GM08714 (cell line): ENCODE measurements at regions not wholly inside any gene's neighbourhood (a gene's known extent, or its start where the extent isn't known, plus 50 kb on each side); places are given as distances from the start of the nearest gene placed in this dataset.

ENCODE experiments used
- H3K4me3 ChIP-seq: fragments of 200-500 bp; sonication (Bioruptor generic); 2 replicates; pipeline ENCODE4 v1.5.1; 2014; ENCODE audit warnings: mild to moderate bottlenecking, low read length, inconsistent platforms
- ZNF274 ChIP-seq: IDR thresholded peaks from 2 replicates; pipeline ENCODE4 v1.6.1; 2012; ENCODE audit warnings: mild to moderate bottlenecking, low read depth, low read length

DNA sequence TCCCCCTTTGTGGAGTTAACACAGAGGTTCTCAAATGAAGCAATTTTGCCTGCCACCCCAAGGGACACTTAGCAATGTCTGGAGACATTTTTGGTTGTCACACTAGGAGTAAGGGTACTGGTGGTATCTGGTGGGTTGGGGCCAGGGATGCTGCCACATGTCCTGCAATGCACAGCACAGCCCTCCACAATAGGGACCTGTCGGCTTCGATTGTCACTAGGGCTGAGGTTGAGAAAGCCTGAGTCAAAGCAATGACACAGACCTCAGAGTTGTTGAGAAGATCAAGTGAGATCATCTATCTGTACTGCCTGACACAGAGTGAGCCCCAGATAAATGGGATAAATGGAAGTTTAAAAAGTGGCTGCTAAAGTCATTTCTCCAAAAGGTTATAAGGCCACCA is 249.2 kb upstream of the KLF4 start:
- H3K4me3 ChIP-seq = no peak overlapping the region

DNA sequence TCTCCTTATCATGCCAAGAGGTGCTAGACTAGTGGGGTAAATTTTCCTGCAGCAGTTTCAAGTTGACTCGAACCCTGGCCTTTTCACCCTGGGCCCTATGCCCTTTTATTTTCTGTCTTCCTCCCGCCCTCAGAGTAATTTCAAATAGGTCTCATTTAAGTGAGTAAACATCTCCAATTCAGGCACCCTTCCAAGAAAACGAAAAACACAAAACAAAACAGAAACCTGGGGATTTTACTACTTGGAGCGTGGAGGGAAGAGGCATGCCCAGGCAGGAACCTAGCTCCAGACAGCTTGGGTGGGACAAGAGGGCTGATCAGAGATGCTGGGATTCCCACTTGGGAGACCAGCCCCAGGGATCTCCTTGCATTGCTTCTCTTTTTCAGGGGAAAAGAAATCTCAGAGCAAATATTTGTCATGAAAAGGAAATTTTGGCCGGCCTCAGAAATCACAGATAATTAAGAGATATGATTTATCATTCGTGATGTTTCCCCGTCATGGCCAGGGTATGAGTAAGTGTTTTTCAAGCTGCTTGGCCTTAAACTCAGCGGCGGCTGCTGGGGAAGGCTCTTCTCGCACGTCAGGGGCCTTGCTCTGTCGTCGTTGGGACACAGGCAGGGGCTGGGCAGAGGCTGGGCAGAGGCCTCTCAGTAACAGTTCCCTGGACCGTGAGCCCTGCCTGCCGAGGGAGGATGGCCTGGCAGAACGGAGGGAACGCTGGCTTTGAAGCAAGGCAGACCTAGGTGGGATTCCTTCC is 248.6 kb upstream of the KLF4 start:
- no peak overlapping the region for H3K4me3 ChIP-seq
- no peak for TF ChIP-seq ZNF274

More for the DNA sequence above, 249.2 kb upstream of the KLF4 start:
- TF ChIP-seq ZNF274 = no peak

DNA sequence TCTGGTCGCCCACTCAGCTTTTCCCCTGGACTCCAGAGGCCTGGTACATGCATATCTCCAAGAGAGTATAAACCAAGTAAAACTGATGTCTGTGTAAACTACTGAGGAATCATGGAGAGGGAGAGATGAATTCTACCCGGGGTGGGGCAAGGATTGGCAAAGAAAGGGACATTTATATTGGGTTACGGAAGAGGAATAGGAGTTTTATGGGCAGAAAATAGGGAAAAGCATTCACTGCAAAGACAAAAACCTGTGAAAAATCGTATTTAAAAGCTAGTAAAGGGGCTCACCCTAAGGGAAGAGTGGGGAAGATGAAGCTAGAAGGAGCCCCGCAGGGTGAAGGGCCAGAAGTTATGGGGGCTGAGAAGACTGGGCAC is 248.0 kb upstream of the KLF4 start:
- H3K4me3 ChIP-seq = no peak overlapping the region
- TF ChIP-seq ZNF274 = no peak

DNA sequence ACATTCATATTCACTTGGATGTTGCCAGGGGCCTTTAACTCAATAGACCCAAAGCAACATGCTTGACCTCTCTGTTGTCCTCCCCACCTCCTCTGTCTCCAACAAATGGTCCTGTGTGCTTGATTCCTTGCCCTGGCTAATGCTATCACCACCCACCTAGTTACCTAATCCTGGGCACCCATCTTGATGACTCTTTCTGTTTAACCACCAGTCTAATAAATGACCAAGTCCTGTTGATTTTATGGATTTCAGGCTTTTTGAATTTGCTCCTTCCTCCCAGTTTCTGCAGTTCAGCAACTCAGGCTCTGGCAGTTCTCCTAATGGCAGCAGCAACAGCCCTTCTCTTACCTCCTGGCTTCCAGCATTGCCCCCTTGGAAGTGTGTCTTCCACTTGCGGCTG is 246.3 kb upstream of the KLF4 start:
- TF ChIP-seq ZNF274 = no peak

DNA sequence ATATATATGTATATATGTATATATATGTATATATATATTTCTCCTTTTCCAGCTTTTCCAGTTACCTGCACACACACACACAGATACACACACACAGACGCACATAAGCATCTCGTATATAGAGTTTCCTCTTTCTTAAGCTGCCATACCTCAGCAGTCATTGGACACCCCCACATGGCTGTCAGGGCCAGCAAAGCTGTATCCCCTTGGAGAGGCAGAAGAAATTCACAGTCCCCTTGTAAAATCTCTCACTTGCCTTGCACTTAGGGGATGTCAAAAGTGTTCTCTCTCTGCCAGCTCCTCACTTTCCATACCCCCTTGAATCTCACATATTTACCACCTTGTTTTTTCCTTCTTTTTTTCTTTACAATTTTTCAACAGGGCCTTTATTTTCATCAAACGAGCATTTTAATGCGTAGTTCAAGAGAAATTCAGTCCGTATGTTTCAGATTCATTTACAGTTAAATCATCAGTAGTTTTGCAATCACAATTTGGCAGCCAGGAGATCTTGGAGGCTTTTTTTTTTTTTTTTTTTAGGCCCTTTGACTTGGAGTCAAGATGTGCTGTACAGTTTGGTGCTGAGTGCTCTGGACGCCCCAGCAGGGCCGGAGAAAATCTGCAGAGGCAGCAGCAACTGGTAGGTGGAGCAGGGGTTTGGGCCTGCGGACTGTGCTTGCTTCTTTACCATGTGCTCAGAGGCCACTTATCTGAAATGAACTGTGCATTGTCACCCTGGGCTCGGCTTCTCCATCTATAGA is 244.9 kb upstream of the KLF4 start:
- H3K4me3 ChIP-seq = no peak overlapping the region
- TF ChIP-seq ZNF274 = no peak

More for the DNA sequence above, 246.3 kb upstream of the KLF4 start:
- no peak overlapping the region for H3K4me3 ChIP-seq

DNA sequence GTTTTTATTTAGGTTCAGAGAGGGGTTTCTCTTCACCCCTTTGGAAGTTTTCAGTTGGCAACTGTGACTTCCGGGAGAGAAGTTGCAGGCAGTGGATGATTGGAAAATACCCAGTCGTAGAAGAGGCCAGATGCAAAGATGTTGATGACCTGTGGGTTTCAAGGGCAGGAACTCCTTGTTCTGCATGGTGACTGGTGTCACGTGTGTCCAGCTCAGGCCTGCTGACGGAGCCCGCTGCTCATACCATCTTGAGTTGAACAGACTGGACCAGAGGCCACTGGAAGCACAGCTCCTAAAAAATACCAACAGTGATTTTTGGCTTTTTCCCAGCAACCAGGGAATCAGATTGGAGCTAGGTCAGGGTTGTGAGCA is 243.9 kb upstream of the KLF4 start:
- no peak overlapping the region for H3K4me3 ChIP-seq

DNA sequence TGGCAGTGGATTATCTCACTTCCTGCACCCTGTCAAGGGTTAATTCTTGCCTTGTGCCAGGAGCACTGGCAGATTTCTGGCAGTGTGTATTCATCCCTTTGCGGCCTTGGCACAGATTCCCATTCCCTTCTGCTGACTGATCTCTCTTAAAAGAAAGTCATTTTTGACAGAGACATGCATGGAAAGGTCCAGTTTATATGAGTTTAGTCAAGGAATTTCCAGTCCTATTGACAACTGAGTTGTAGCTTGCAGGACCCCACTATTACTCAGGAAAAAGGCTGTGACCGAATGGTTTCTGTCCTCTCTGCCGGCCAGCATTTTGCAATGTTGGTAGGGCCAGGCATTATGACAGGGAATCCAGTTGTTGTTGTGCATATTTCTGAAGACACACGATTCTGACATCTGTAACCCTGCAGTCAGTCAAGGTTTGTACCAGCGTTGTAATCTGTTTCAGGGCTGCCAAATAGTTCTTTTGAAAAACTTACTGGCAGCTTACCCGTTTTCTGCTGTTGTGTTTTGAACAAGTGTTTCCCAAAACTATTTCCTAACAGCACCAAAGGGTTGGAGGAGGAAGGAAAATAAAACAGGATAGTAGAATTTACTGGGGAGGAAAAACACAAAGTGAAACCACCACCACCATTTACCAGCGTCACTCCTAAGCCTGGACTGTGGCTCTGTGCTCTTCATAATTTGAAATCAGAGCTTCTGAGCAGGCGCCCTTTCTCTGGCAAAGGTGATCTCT is 243.4 kb upstream of the KLF4 start:
- H3K4me3 ChIP-seq = no peak overlapping the region
- no peak for TF ChIP-seq ZNF274

More for the DNA sequence above, 243.9 kb upstream of the KLF4 start:
- no peak for TF ChIP-seq ZNF274

DNA sequence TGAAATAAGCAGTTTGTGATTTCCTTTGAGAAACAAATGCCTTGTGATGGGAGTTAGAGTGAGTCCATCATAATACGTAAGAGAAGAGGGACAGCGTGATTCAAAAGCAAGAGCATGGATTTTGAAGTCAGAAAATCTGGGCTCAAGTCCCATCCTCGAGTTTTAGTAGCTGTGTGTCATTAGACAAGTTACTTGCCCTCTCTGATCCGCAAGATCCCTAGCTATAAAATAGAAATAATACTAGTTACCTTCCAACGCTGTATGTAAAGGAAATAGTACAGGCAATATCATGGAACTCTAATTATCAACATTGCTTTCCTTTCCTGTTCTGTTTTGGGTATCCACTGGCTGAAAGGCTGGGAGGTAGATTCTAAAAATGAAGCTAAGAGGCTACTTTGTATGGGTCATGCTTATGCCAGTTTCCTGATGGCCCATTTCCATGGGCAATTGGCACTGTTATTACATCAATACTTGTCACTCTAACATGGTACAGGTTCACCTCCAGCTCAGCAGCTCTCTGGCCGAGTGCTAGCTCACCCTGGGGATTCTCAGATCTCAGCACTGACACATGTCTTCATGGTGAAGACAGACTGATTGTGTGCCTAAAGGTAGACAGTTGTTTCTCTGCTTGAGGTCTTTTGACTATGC is 241.7 kb upstream of the KLF4 start:
- H3K4me3 ChIP-seq = no peak overlapping the region
- no peak for TF ChIP-seq ZNF274

DNA sequence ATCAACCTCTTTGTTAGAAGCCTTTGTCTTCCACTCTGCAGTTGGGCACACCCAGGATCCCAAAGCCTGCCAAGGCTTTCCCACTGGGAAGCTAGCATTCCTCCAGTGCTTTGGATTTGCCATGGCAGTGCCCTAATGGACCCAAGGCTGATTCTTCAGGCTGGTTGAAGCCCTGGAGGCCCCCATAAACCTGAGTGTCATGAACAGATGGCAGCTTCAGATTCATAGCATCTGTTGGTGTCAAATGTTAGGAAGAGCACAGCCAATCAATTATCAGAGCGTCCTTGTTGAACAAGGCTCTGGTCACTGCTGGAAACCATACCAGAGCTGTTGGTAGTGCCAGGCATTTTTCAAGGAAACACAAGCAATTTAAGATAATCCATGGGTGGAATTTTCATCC is 241.1 kb upstream of the KLF4 start:
- H3K4me3 ChIP-seq = no peak overlapping the region
- no peak for TF ChIP-seq ZNF274

DNA sequence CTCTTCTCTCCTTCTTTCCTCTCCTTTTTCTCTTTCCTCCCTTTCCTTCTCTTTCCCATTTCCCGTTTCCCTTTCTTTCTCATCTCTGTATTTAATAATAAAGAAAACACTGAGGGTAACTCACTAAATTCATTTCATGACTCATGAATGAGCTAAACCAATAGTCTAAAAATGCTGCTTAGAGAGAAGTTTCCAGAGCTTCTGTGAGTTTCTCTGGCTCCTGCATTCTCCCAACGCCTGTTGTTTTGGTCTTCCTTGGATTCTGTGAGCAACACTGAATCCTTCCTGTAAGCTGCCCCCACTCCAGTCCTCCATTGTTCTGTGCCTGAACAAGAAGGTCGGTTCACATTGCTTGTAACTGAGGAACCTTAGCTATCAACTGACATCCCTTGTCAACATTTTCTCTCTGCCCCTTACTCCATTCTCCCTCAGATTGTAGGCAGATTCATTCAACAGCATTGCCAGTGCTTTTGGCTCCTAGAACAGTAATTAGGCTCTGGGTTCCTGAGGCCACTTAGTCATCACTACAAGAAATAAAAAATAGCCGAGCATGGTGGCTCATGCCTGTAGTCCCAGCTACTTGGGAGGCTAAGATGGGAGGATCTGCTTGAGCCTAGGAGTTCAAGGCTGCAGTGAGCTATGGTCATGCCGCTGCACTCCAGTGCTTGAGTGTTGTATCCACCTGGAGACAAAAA is 237.7 kb upstream of the KLF4 start:
- no peak for TF ChIP-seq ZNF274
- no peak overlapping the region for H3K4me3 ChIP-seq

DNA sequence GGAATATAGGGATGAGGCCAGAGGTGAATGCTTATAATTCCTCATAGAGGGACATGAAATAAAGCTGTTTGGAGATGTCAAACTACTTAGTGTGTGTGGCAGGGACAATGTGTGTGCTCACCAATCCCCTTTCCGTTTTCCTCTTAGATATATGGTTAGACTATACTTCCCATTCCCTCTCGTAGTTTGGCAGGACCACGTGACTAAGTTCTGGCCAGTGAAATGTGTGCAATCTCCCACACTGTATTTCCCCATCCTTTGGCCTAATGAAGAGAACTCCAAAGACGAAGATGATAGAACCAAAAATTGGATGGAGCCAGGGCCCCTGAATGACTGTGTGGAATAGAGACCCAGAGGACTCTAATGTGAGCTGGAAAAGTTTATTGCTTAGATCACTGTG is 233.4 kb upstream of the KLF4 start:
- no peak for TF ChIP-seq ZNF274
- no peak overlapping the region for H3K4me3 ChIP-seq

DNA sequence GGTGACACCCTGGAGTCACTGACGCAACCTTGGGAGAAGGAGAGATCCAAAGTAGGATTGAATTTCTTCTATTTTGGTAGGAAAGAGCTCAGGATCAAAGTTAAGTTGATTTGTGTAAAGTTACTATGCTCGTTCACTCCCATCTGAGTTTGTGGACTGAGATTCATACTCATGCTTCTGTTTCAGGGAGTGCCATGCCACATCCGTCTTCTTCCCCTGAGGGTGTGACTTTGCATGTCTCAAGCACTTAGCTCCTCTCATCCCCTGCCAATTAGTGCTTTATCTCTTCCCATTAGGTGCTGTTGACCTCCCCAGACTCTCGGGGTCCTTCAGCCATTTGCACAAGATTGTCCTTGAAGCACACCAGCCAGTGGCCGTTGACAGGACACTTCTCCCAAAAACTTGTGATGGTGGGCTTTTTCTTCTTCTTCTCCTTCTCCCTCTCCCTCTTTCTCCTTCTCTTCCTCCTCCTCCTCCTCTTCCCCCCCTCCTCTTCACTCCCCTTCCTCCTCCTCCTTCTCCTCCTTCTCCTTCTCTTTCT is 232.2 kb upstream of the KLF4 start:
- no peak for TF ChIP-seq ZNF274
- no peak overlapping the region for H3K4me3 ChIP-seq

DNA sequence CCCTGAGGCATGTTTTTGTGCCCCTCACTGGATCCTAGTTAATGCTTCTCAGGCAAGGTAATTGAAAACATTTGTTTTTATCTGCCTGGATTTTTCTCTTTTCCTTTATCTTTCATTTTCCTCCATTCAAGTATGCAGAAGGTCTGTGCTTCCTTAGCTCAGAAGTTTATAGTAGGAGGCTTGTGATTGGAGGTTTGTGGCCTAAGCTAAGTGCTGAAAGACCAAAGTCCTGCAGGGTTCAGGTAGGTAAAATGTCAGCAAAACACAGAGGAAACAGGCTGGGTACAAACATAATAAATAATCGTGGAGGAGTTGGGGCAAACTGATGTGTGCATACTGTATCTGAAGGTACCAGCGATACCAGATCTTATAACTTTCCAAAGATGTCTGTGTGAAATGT is 230.9 kb upstream of the KLF4 start:
- no peak for TF ChIP-seq ZNF274
- no peak overlapping the region for H3K4me3 ChIP-seq
